Effector CD8-positive, alpha-beta T cell (primary cell): ENCODE measurements at regions not wholly inside any gene's neighbourhood (a gene's known extent, or its start where the extent isn't known, plus 50 kb on each side); places are given as distances from the start of the nearest gene placed in this dataset.

ENCODE experiments used
- DNase-seq: peaks from one replicate; lab custom pipeline; 2025; lab: John Stamatoyannopoulos, UW

GRCh38 chr9:117860849-117861248 lies 156.6 kb downstream of the TLR4 start:
- no peak for DNase-seq

- no peak for DNase-seq
Measured at GRCh38 chr9:117864385-117865057, 160.3 kb downstream of the TLR4 start.

- no peak for DNase-seq
Measured at GRCh38 chr9:117868594-117868993, 164.4 kb downstream of the TLR4 start.

- no peak for DNase-seq
Measured at GRCh38 chr9:117869287-117869686, 165.1 kb downstream of the TLR4 start.

GRCh38 chr9:117869712-117870111 lies 165.5 kb downstream of the TLR4 start:
- no peak for DNase-seq

GRCh38 chr9:117873664-117874063 lies 169.5 kb downstream of the TLR4 start:
- no peak for DNase-seq

GRCh38 chr9:117875886-117876285 lies 171.7 kb downstream of the TLR4 start:
- no peak for DNase-seq

GRCh38 chr9:117882171-117882570 lies 178.0 kb downstream of the TLR4 start:
- DNase-seq: no peak

GRCh38 chr9:117886616-117887015 lies 182.4 kb downstream of the TLR4 start:
- DNase-seq: no peak

- DNase-seq: no peak
Measured at GRCh38 chr9:117887383-117887782, 183.2 kb downstream of the TLR4 start.

GRCh38 chr9:117887941-117888340 lies 183.7 kb downstream of the TLR4 start:
- DNase-seq: no peak

- DNase-seq: no peak
Measured at GRCh38 chr9:117903453-117903852, 199.2 kb downstream of the TLR4 start.

- DNase-seq: no peak
Measured at GRCh38 chr9:117906763-117907162, 202.6 kb downstream of the TLR4 start.

GRCh38 chr9:117907420-117907819 lies 203.2 kb downstream of the TLR4 start:
- DNase-seq: no peak

- no peak for DNase-seq
Measured at GRCh38 chr9:117916291-117916690, 212.1 kb downstream of the TLR4 start.

- DNase-seq: no peak
Measured at GRCh38 chr9:117917873-117918272, 213.7 kb downstream of the TLR4 start.

- DNase-seq: no peak
Measured at GRCh38 chr9:117919538-117919937, 215.3 kb downstream of the TLR4 start.

GRCh38 chr9:117926031-117926658 lies 221.9 kb downstream of the TLR4 start:
- DNase-seq: no peak

- no peak for DNase-seq
Measured at GRCh38 chr9:117927354-117927753, 223.2 kb downstream of the TLR4 start.

GRCh38 chr9:117929868-117930267 lies 225.7 kb downstream of the TLR4 start:
- DNase-seq: no peak

- DNase-seq: no peak
Measured at GRCh38 chr9:117932585-117932984, 228.4 kb downstream of the TLR4 start.

GRCh38 chr9:117936185-117937130 lies 232.3 kb downstream of the TLR4 start:
- no peak for DNase-seq

- no peak for DNase-seq
Measured at GRCh38 chr9:117938086-117938485, 233.9 kb downstream of the TLR4 start.
